K562 (cell line): ENCODE measurements at regions not wholly inside any gene's neighbourhood (a gene's known extent, or its start where the extent isn't known, plus 50 kb on each side); places are given as distances from the start of the nearest gene placed in this dataset.

Experiments
- ATAC-seq: fragments of 200-7000 bp; cut with Tn5 transposase; 3 replicates; pipeline ENCODE4 v1.9.1; 2020; ENCODE audit warnings: moderate library complexity
- BruUV-seq: library from RNA; stranded (reverse); fragments of 400-500 nt; replicated peaks from 2 replicates; lab custom pipeline; 2021; lab: Mats Ljungman, UMichigan
- CTCF ChIA-PET: fragments of 300-600 bp; formaldehyde crosslinking; extraction: SDS; loops from one replicate; lab custom pipeline; 2021; ENCODE audit warnings: low intra/inter-chr PET ratio; lab: Yijun Ruan, JAX
- POLR2A ChIA-PET: fragments of 300-600, 350-650 bp; sonication (Branson Sonifier 250); formaldehyde crosslinking; extraction: SDS; loops from one replicate; lab custom pipeline; 2021; ENCODE audit warnings: antibody characterized with exemption, inconsistent platforms; lab: Yijun Ruan, JAX
- DNase-seq, 4 experiments: peaks; one replicate each; pipeline versions ENCODE4 v3.0.0 to v3.0.0-alpha.2; 2011 to 2018; ENCODE audit warnings: low spot score in 3 of 4, mixed read lengths in 3 of 4; ENCODE audit errors: extremely low read depth in 1 of 4
- FAIRE-seq: peaks from 2 replicates; lab custom pipeline; 2011; peaks lifted over from hg19 to GRCh38; lab: Jason Lieb, UNC
- H2AFZ ChIP-seq: 2 replicates; pipeline ENCODE4 v1.6.0; 2011; ENCODE audit warnings: low read depth, low read length, control low read depth, inconsistent platforms
- H3K27ac ChIP-seq: fragments of 200-600 bp; 3 replicates; pipeline ENCODE4 v1.8.0; 2011; ENCODE audit warnings: low read depth, mild to moderate bottlenecking, control low read depth, inconsistent platforms, low read length, moderate library complexity, mixed read lengths; ENCODE audit errors: extremely low read depth
- H3K27me3 ChIP-seq, 2 experiments: fragments of 300-600 bp in 1 of 2; 2 replicates in 1 of 2; 3 replicates in 1 of 2; pipeline versions ENCODE4 v1.6.0 to v1.8.0; 2011; ENCODE audit warnings: inconsistent platforms in 2 of 2, low read length in 2 of 2, mild to moderate bottlenecking in 1 of 2, mixed read lengths in 1 of 2, moderate library complexity in 1 of 2; ENCODE audit not compliant: control insufficient read depth in 2 of 2, insufficient read depth in 2 of 2
- H3K36me3 ChIP-seq: fragments of 300-600 bp; 3 replicates; pipeline ENCODE4 v1.8.0; 2011; ENCODE audit warnings: mild to moderate bottlenecking, low read length, inconsistent platforms; ENCODE audit not compliant: control insufficient read depth, insufficient read depth
- H3K4me1 ChIP-seq, 2 experiments: fragments of 200-600 bp in 1 of 2; replicated peaks in 1 of 2; 2 replicates in 1 of 2; 3 replicates in 1 of 2; pipeline versions ENCODE4 v1.5.1 to v1.8.0; 2011; ENCODE audit warnings: inconsistent platforms in 2 of 2, low read length in 2 of 2, mild to moderate bottlenecking in 1 of 2, mixed read lengths in 1 of 2, moderate library complexity in 1 of 2; ENCODE audit not compliant: control insufficient read depth in 2 of 2, insufficient read depth in 2 of 2
- H3K4me2 ChIP-seq: 2 replicates; pipeline ENCODE4 v1.6.1; 2011; ENCODE audit warnings: low read length, control low read depth, inconsistent platforms, mixed read lengths; ENCODE audit not compliant: insufficient read depth
- H3K4me3 ChIP-seq: fragments of 200-600 bp; sonication (generic), shearing (Covaris generic); 2 replicates; pipeline ENCODE4 v1.5.1; 2016; ENCODE audit warnings: control low read depth, inconsistent platforms
- H3K79me2 ChIP-seq: fragments of 200-600 bp; 3 replicates; pipeline ENCODE4 v1.8.0; 2011; ENCODE audit warnings: low read length, inconsistent platforms; ENCODE audit not compliant: control insufficient read depth, insufficient read depth
- H3K9ac ChIP-seq, 2 experiments: 2 replicates each; pipeline versions ENCODE4 v1.6.0 to v1.6.1; 2011; ENCODE audit warnings: low read depth in 2 of 2, low read length in 2 of 2, control low read depth in 1 of 2, inconsistent platforms in 1 of 2, mild to moderate bottlenecking in 1 of 2, mixed read lengths in 1 of 2; ENCODE audit not compliant: insufficient read depth in 1 of 2
- H3K9me1 ChIP-seq: one replicate; pipeline ENCODE4 v1.6.0; 2011; ENCODE audit warnings: inconsistent platforms, mild to moderate bottlenecking, low read length, moderate library complexity; ENCODE audit not compliant: control insufficient read depth, insufficient read depth
- H3K9me3 ChIP-seq: replicated peaks from 2 replicates; pipeline ENCODE4 v1.5.1; 2011; ENCODE audit warnings: low read depth, low read length, inconsistent platforms; ENCODE audit not compliant: control insufficient read depth, insufficient read depth
- H4K20me1 ChIP-seq: replicated peaks from 2 replicates; pipeline ENCODE4 v1.6.1; 2011; ENCODE audit warnings: low read length, inconsistent platforms, mixed read lengths; ENCODE audit not compliant: control insufficient read depth, insufficient read depth
- ARID3A ChIP-seq: IDR thresholded peaks from 2 replicates; pipeline ENCODE4 v1.6.1; 2012; ENCODE audit warnings: low read depth, low read length, improper control_type of control experiment, borderline replicate concordance
- ATF3 ChIP-seq, 2 experiments: fragments of 450-650 bp in 1 of 2; sonication (generic) in 1 of 2; formaldehyde crosslinking in 1 of 2; IDR thresholded peaks in 1 of 2; conservative IDR thresholded peaks in 1 of 2; 2 replicates each; pipeline versions ENCODE4 v1.6.1 to v1.8.1; 2016 to 2023; ENCODE audit warnings: mild to moderate bottlenecking in 2 of 2, moderate library complexity in 2 of 2, inconsistent platforms in 1 of 2, missing genetic modification reagents in 1 of 2
- GATAD2B ChIP-seq: fragments of 450-650 bp; IDR thresholded peaks from 2 replicates; pipeline ENCODE4 v1.6.1; 2017; ENCODE audit warnings: mild to moderate bottlenecking, borderline replicate concordance
- HDAC2 ChIP-seq: fragments of 450-650 bp; IDR thresholded peaks from 2 replicates; pipeline ENCODE4 v1.6.1; 2016; ENCODE audit warnings: mild to moderate bottlenecking
- HDAC8 ChIP-seq: fragments of 450-650 bp; IDR thresholded peaks from 2 replicates; pipeline ENCODE4 v1.6.1; 2016; ENCODE audit warnings: mild to moderate bottlenecking, missing genetic modification characterization, moderate library complexity, missing compliant biosample characterization
- POLR2H ChIP-seq: IDR thresholded peaks from 2 replicates; pipeline ENCODE4 v1.6.1; 2016; ENCODE audit warnings: missing genetic modification characterization, low read depth, mild to moderate bottlenecking, control low read depth, missing compliant biosample characterization, moderate library complexity
- RBBP5 ChIP-seq: fragments of 200-600 bp; sonication (generic); IDR thresholded peaks from 2 replicates; pipeline ENCODE4 v1.6.1; 2012; ENCODE audit warnings: borderline replicate concordance, mild to moderate bottlenecking, low read length, control low read depth, inconsistent platforms; ENCODE audit not compliant: insufficient read depth, poor library complexity, severe bottlenecking
- SETDB1 ChIP-seq: IDR thresholded peaks from one replicate; pipeline ENCODE4 v1.6.1; 2012; ENCODE audit warnings: low read length, control low read depth, inconsistent platforms
- SMC3 ChIP-seq: conservative IDR thresholded peaks from 2 replicates; pipeline ENCODE4 v1.6.1; 2011; ENCODE audit warnings: low read depth, low read length, improper control_type of control experiment; ENCODE audit not compliant: insufficient read depth
- ZC3H4 ChIP-seq: sonication (generic); formaldehyde crosslinking; IDR thresholded peaks from 2 replicates; pipeline ENCODE4 v1.9.0; 2021; ENCODE audit warnings: missing genetic modification reagents, borderline replicate concordance
- ZFP36 ChIP-seq: fragments of 150-350 bp; IDR thresholded peaks from 2 replicates; pipeline ENCODE4 v1.6.1; 2018; ENCODE audit warnings: low read length, low read depth; ENCODE audit not compliant: partially characterized antibody
- ZNF354B ChIP-seq: fragments of 250-450 bp; sonication (Bioruptor Pico); IDR thresholded peaks from 2 replicates; pipeline ENCODE4 v1.4.0; 2020
- ZNF76 ChIP-seq: fragments of 250-450 bp; sonication (Bioruptor Pico); IDR thresholded peaks from 2 replicates; pipeline ENCODE4 v1.4.0; 2020; ENCODE audit warnings: mild to moderate bottlenecking, moderate library complexity, borderline replicate concordance
- ZSCAN32 ChIP-seq: fragments of 450-650 bp; formaldehyde crosslinking; IDR thresholded peaks from 2 replicates; pipeline ENCODE4 v1.4.0; 2020; ENCODE audit warnings: mild to moderate bottlenecking, moderate library complexity
- WGBS: fragments of 100-300 bp; shearing (Covaris generic); methylation state at CpG from one replicate; pipeline ENCODE4 v1.1.6; 2016; ENCODE audit warnings: low coverage, mixed read lengths; ENCODE audit not compliant: insufficient coverage; ENCODE audit errors: missing lambda C conversion rate; 5-methylcytosine and 5-hydroxymethylcytosine counted together
- in situ Hi-C: fragments of 300-500 bp; cut with MboI; formaldehyde crosslinking; loops from 4 replicates; pipeline ENCODE4 v1.15.0; 2018; ENCODE audit warnings: inconsistent platforms, mixed read lengths
- intact Hi-C: fragments of 100-400 bp; cut with micrococcal nuclease; formaldehyde crosslinking; loops from 2 replicates; pipeline ENCODE4 v1.14.2; 2022

GRCh38 chr4:31784558-31784957 is 1064.4 kb downstream of the PCDH7 start:
- Histone ChIP-seq H3K27ac (no peak overlapping the region), H3K9ac (no peak overlapping the region), H2AFZ (no peak overlapping the region), H3K9me1 (no peaks in the 10 kb centered on the region), H3K27me3 (no peaks in the 10 kb centered on the region), H3K9me3 (no peaks in the 10 kb centered on the region), H3K4me3 (no peak overlapping the region), H4K20me1 (no peaks in the 10 kb centered on the region), H3K4me1 (no peaks in the 10 kb centered on the region), H3K4me2 (no peak overlapping the region), H3K36me3 (no peaks in the 10 kb centered on the region), H3K79me2 (no peaks in the 10 kb centered on the region)
- no peak for DNase-seq
- no TSS peak for BruUV-seq
- ATAC-seq, result no peak
- no peak for FAIRE-seq
- in situ Hi-C loops, result no loop called here
- ChIA-PET CTCF (no interaction called here), POLR2A (no interaction called here)
- 0% methylated on average over 2 of the region's 2 CpGs for WGBS
- TF ChIP-seq HDAC8 (tag), result no peak
- TF ChIP-seq RBBP5, result no peak
- no peak for TF ChIP-seq GATAD2B
- no peak for TF ChIP-seq ZNF76 (CRISPR knock-in tag)
- no peak for TF ChIP-seq POLR2H (tag)
- TF ChIP-seq ZC3H4 (CRISPR knock-in tag), result no peak
- intact Hi-C loops, result no loop called here

- FAIRE-seq (no peak), DNase-seq (no peak)
- CTCF ChIA-PET, result no interaction called here
- TF ChIP-seq HDAC2 (no peak), ZFP36 (no peak), ZSCAN32 (CRISPR knock-in tag) (no peak), SMC3 (no peak), ATF3 (IDR thresholded peaks at IDR 0.05) (no peak), ATF3 (CRISPR knock-in tag; conservative IDR thresholded peaks at IDR 0.05) (no peak), ARID3A (no peak), SETDB1 (no peak), ZNF354B (CRISPR knock-in tag) (no peak)
Observed at GRCh38 chr4:31787701-31788100, 1067.5 kb downstream of the PCDH7 start.

More at GRCh38 chr4:31787701-31788100, 1067.5 kb downstream of the PCDH7 start:
- Histone ChIP-seq H2AFZ (no peak overlapping the region), H3K4me3 (no peak overlapping the region), H3K79me2 (no peaks in the 10 kb centered on the region), H3K9me1 (no peaks in the 10 kb centered on the region), H4K20me1 (no peaks in the 10 kb centered on the region), H3K9me3 (no peaks in the 10 kb centered on the region), H3K36me3 (no peaks in the 10 kb centered on the region), H3K27me3 (no peaks in the 10 kb centered on the region), H3K9ac (no peak overlapping the region), H3K27ac (no peak overlapping the region), H3K4me2 (no peak overlapping the region), H3K4me1 (no peaks in the 10 kb centered on the region)
- ATAC-seq, result no peak
- in situ Hi-C loops (no loop called here), intact Hi-C loops (no loop called here)
- POLR2A ChIA-PET, result no interaction called here
- no TSS peak for BruUV-seq
- 0% methylated on average over 1 of the region's 1 CpG for WGBS
